IMR-90 (cell line): ENCODE measurements at regions not wholly inside any gene's neighbourhood (a gene's known extent, or its start where the extent isn't known, plus 50 kb on each side); places are given as distances from the start of the nearest gene placed in this dataset.

Experiments
- ATAC-seq: fragments of 200-7000 bp; cut with Tn5 transposase; 2 replicates; pipeline ENCODE4 v1.9.1; 2020; ENCODE audit warnings: low read depth, mild to moderate bottlenecking, moderate library complexity
- BruUV-seq: library from RNA; stranded (reverse); fragments of 400-500 nt; replicated peaks from 2 replicates; lab custom pipeline; 2021; lab: Mats Ljungman, UMichigan
- CTCF ChIA-PET: fragments of 300-600 bp; formaldehyde crosslinking; extraction: SDS; loops from one replicate; lab custom pipeline; 2021; ENCODE audit warnings: antibody characterized with exemption; lab: Yijun Ruan, JAX
- POLR2A ChIA-PET: fragments of 300-600 bp; sonication (Branson Sonifier 250); formaldehyde crosslinking; loops from one replicate; lab custom pipeline; 2022; ENCODE audit warnings: antibody characterized with exemption; ENCODE audit not compliant: unreplicated experiment; lab: Charles Lee
- DNase-seq: peaks from one replicate; pipeline ENCODE4 v3.0.0; 2013
- H2AFZ ChIP-seq: replicated peaks from 2 replicates; pipeline ENCODE3; 2013; ENCODE audit warnings: low read length, mild to moderate bottlenecking; ENCODE audit not compliant: poor library complexity
- H2AK5ac ChIP-seq: 2 replicates; pipeline ENCODE4 v1.6.1; 2013; ENCODE audit warnings: low read depth, low read length, inconsistent platforms
- H2AK9ac ChIP-seq: replicated peaks from 2 replicates; pipeline ENCODE3; 2013; ENCODE audit warnings: mild to moderate bottlenecking, low read depth, low read length, moderate library complexity; ENCODE audit not compliant: poor library complexity
- H2BK120ac ChIP-seq: 2 replicates; pipeline ENCODE4 v1.6.1; 2013; ENCODE audit warnings: low read depth, low read length, inconsistent platforms
- H2BK15ac ChIP-seq: 3 replicates; pipeline ENCODE4 v1.6.1; 2013; ENCODE audit warnings: low read depth, low read length, inconsistent platforms
- H2BK20ac ChIP-seq: 2 replicates; pipeline ENCODE4 v1.6.1; 2013; ENCODE audit warnings: low read depth, mild to moderate bottlenecking, inconsistent platforms, low read length, moderate library complexity
- H2BK5ac ChIP-seq: 2 replicates; pipeline ENCODE4 v1.6.1; 2013; ENCODE audit warnings: mild to moderate bottlenecking, low read depth, low read length, inconsistent platforms; ENCODE audit not compliant: poor library complexity, severe bottlenecking
- H3K14ac ChIP-seq: replicated peaks from 2 replicates; pipeline ENCODE4 v1.6.1; 2013; ENCODE audit warnings: low read depth, low read length, inconsistent platforms
- H3K18ac ChIP-seq: 2 replicates; pipeline ENCODE4 v1.6.1; 2013; ENCODE audit warnings: low read depth, low read length, control low read depth
- H3K23ac ChIP-seq: 2 replicates; pipeline ENCODE4 v1.6.1; 2013; ENCODE audit warnings: low read depth, low read length, inconsistent platforms
- H3K27ac ChIP-seq: 2 replicates; pipeline ENCODE4 v1.5.1; 2013; ENCODE audit warnings: mild to moderate bottlenecking, control low read depth, low read length; ENCODE audit not compliant: insufficient read depth
- H3K27me3 ChIP-seq: 2 replicates; pipeline ENCODE4 v1.6.1; 2013; ENCODE audit warnings: low read length; ENCODE audit not compliant: control insufficient read depth, insufficient read depth
- H3K36me3 ChIP-seq: 2 replicates; pipeline ENCODE4 v1.6.1; 2013; ENCODE audit warnings: low read length, mixed read lengths; ENCODE audit not compliant: control insufficient read depth, insufficient read depth
- H3K4ac ChIP-seq: 2 replicates; pipeline ENCODE4 v1.6.1; 2013; ENCODE audit warnings: low read depth, low read length, inconsistent platforms
- H3K4me1 ChIP-seq: 2 replicates; pipeline ENCODE4 v1.6.1; 2013; ENCODE audit warnings: low read length, mixed read lengths; ENCODE audit not compliant: control insufficient read depth, insufficient read depth
- H3K4me2 ChIP-seq: 2 replicates; pipeline ENCODE4 v1.6.1; 2013; ENCODE audit warnings: low read depth, mild to moderate bottlenecking, control low read depth, low read length, moderate library complexity
- H3K4me3 ChIP-seq: 2 replicates; pipeline ENCODE4 v1.5.1; 2013; ENCODE audit warnings: low read depth, mild to moderate bottlenecking, control low read depth, low read length, moderate library complexity; ENCODE audit not compliant: insufficient read depth
- H3K56ac ChIP-seq: 2 replicates; pipeline ENCODE4 v1.6.1; 2013; ENCODE audit warnings: low read length, inconsistent platforms; ENCODE audit not compliant: insufficient read depth; ENCODE audit errors: extremely low read depth
- H3K79me1 ChIP-seq, 2 experiments: 2 replicates each; pipeline ENCODE4 v1.6.1; 2013; ENCODE audit warnings: low read length in 2 of 2, inconsistent platforms in 1 of 2, low read depth in 1 of 2
- H3K9ac ChIP-seq: 2 replicates; pipeline ENCODE4 v1.6.1; 2013; ENCODE audit warnings: low read depth, low read length, control low read depth
- H3K9me1 ChIP-seq: 2 replicates; pipeline ENCODE4 v1.6.1; 2013; ENCODE audit warnings: low read length, inconsistent platforms; ENCODE audit not compliant: insufficient read depth
- H3K9me3 ChIP-seq: 2 replicates; pipeline ENCODE4 v1.6.1; 2013; ENCODE audit warnings: low read length; ENCODE audit not compliant: control insufficient read depth, insufficient read depth
- H4K20me1 ChIP-seq: 2 replicates; pipeline ENCODE4 v1.6.1; 2013; ENCODE audit warnings: low read length, inconsistent platforms; ENCODE audit not compliant: insufficient read depth
- H4K5ac ChIP-seq: 2 replicates; pipeline ENCODE4 v1.6.1; 2013; ENCODE audit warnings: mild to moderate bottlenecking, low read depth, low read length, control low read depth
- H4K8ac ChIP-seq, 2 experiments: 2 replicates each; pipeline ENCODE4 v1.6.1; 2013; ENCODE audit warnings: low read depth in 2 of 2, low read length in 2 of 2, control low read depth in 1 of 2, inconsistent platforms in 1 of 2
- H4K91ac ChIP-seq: 2 replicates; pipeline ENCODE4 v1.6.1; 2013; ENCODE audit warnings: low read depth, low read length, inconsistent platforms; ENCODE audit not compliant: insufficient read depth
- BHLHE40 ChIP-seq: fragments of 150-350 bp; IDR thresholded peaks from 2 replicates; pipeline ENCODE4 v1.6.1; 2016; ENCODE audit warnings: mild to moderate bottlenecking, low read depth, low read length
- CEBPB ChIP-seq: IDR thresholded peaks from 2 replicates; pipeline ENCODE4 v1.6.1; 2012; ENCODE audit warnings: low read depth, low read length, improper control_type of control experiment
- CHD1 ChIP-seq: IDR thresholded peaks from 2 replicates; pipeline ENCODE4 v1.6.1; 2012; ENCODE audit warnings: low read depth, low read length, improper control_type of control experiment
- CTCF ChIP-seq: conservative IDR thresholded peaks from 2 replicates; pipeline ENCODE4 v1.5.1; 2012; ENCODE audit warnings: mild to moderate bottlenecking, low read depth, low read length, improper control_type of control experiment
- FOS ChIP-seq: fragments of 150-350 bp; IDR thresholded peaks from 2 replicates; pipeline ENCODE4 v1.6.1; 2016; ENCODE audit warnings: low read depth, low read length
- MAFK ChIP-seq: IDR thresholded peaks from 2 replicates; pipeline ENCODE4 v1.6.1; 2012; ENCODE audit warnings: low read depth, low read length, improper control_type of control experiment
- MAZ ChIP-seq: IDR thresholded peaks from 2 replicates; pipeline ENCODE4 v1.6.1; 2012; ENCODE audit warnings: low read depth, mild to moderate bottlenecking, low read length, improper control_type of control experiment, moderate library complexity, borderline replicate concordance
- MXI1 ChIP-seq: IDR thresholded peaks from 2 replicates; pipeline ENCODE4 v1.6.1; 2012; ENCODE audit warnings: low read depth, mild to moderate bottlenecking, low read length, moderate library complexity, borderline replicate concordance
- NFE2L2 ChIP-seq: fragments of 150-350 bp; IDR thresholded peaks from 2 replicates; pipeline ENCODE4 v1.6.1; 2016; ENCODE audit warnings: low read depth, mild to moderate bottlenecking, low read length
- POLR2A ChIP-seq: IDR thresholded peaks from 2 replicates; pipeline ENCODE4 v1.6.1; 2012; ENCODE audit warnings: mild to moderate bottlenecking, low read depth, low read length
- RAD21 ChIP-seq: IDR thresholded peaks from 2 replicates; pipeline ENCODE4 v1.6.1; 2012; ENCODE audit warnings: low read length, improper control_type of control experiment
- RCOR1 ChIP-seq: IDR thresholded peaks from 2 replicates; pipeline ENCODE4 v1.6.1; 2012; ENCODE audit warnings: mild to moderate bottlenecking, low read length, improper control_type of control experiment; ENCODE audit not compliant: insufficient replicate concordance
- RFX5 ChIP-seq: IDR thresholded peaks from 2 replicates; pipeline ENCODE4 v1.8.0; 2012; ENCODE audit warnings: low read depth, mild to moderate bottlenecking, low read length, moderate library complexity
- SMC3 ChIP-seq: fragments of 150-350 bp; IDR thresholded peaks from 2 replicates; pipeline ENCODE4 v1.6.1; 2016; ENCODE audit warnings: low read depth, mild to moderate bottlenecking, antibody characterized with exemption, low read length, moderate library complexity
- WGBS, 2 experiments: methylation state at CpG; one replicate each; pipeline versions ENCODE4 v1.1.5 to v1.1.7; 2013; ENCODE audit warnings: missing lambda C conversion rate in 2 of 2; ENCODE audit not compliant: insufficient read length in 1 of 2; ENCODE audit errors: extremely low coverage in 2 of 2; 5-methylcytosine and 5-hydroxymethylcytosine counted together
- dilution Hi-C: fragments of 300-500 bp; cut with HindIII; formaldehyde crosslinking; loops from one replicate; pipeline ENCODE4 v1.14.3; 2018; ENCODE audit warnings: low sequenced_read_pairs; ENCODE audit not compliant: unreplicated experiment
- in situ Hi-C: fragments of 300-500 bp; cut with MboI; formaldehyde crosslinking; loops from 3 replicates; pipeline ENCODE4 v1.14.3; 2019; ENCODE audit warnings: low sequenced_read_pairs, inconsistent platforms, mixed read lengths
- intact Hi-C: fragments of 100-400 bp; cut with micrococcal nuclease; formaldehyde crosslinking; loops from 2 replicates; pipeline ENCODE4 v1.10.0; 2022
- TF ChIP-seq, protein P1 (sequence below): fragments of 150-350 bp; IDR thresholded peaks from 2 replicates; pipeline ENCODE4 v1.6.1; 2017; ENCODE audit warnings: mild to moderate bottlenecking, antibody characterized with exemption, low read length, low read depth
- TF ChIP-seq, protein P2 (sequence below): fragments of 150-350 bp; IDR thresholded peaks from 2 replicates; pipeline ENCODE4 v1.6.1; 2016; ENCODE audit warnings: low read depth, mild to moderate bottlenecking, low read length, moderate library complexity, borderline replicate concordance

DNA sequence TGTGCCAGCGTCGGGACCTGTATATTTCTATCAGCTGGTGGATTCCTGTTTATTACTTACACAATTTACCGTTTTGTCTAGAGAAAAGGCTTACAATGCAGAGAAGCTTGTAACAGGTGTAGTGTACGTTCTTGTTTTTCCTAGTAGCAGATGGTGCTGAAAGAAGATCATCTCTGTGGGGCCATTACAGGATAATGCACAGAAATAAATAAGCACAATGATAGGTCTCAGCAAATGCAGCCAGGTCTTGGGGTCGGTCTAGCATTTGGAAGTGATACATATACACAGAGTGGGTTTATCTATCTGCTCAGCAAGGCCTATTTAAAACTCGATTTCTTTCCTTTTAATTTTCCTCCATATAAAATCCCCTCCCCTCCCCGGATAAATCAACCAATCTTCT lies 180.9 kb upstream of the LCORL start:
- dilution Hi-C loops, result no loop called here
- no peaks in the 10 kb centered on the region for H4K20me1 ChIP-seq
- TF ChIP-seq RAD21 (no peak), FOS (no peak), MAZ (no peak), NFE2L2 (no peak), CHD1 (no peak), RFX5 (no peak), CTCF (no peak), MXI1 (no peak), BHLHE40 (no peak), POLR2A (no peak), SMC3 (no peak), CEBPB (no peak), RCOR1 (no peak), MAFK (no peak)
- TF ChIP-seq, protein P1, sequence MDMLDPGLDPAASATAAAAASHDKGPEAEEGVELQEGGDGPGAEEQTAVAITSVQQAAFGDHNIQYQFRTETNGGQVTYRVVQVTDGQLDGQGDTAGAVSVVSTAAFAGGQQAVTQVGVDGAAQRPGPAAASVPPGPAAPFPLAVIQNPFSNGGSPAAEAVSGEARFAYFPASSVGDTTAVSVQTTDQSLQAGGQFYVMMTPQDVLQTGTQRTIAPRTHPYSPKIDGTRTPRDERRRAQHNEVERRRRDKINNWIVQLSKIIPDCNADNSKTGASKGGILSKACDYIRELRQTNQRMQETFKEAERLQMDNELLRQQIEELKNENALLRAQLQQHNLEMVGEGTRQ, result no peak
- TF ChIP-seq, protein P2, sequence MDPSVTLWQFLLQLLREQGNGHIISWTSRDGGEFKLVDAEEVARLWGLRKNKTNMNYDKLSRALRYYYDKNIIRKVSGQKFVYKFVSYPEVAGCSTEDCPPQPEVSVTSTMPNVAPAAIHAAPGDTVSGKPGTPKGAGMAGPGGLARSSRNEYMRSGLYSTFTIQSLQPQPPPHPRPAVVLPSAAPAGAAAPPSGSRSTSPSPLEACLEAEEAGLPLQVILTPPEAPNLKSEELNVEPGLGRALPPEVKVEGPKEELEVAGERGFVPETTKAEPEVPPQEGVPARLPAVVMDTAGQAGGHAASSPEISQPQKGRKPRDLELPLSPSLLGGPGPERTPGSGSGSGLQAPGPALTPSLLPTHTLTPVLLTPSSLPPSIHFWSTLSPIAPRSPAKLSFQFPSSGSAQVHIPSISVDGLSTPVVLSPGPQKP, result no peak
- no peak overlapping the region for H2AK9ac ChIP-seq
- H3K4me2 ChIP-seq, result no peak overlapping the region
- no peaks in the 10 kb centered on the region for H3K79me1 ChIP-seq
- H4K5ac ChIP-seq, result no peak overlapping the region
- in situ Hi-C loops, result no loop called here
- no peak overlapping the region for H3K14ac ChIP-seq
- no peak overlapping the region for H3K4me3 ChIP-seq
- H3K4ac ChIP-seq, result no peak overlapping the region
- ATAC-seq (no peak), DNase-seq (no peak)
- no peak overlapping the region for H4K8ac ChIP-seq
- H3K9me3 ChIP-seq, result peaks cover 2% of the 10 kb centered on the region; the same call in 1 of the 2 replicates
- no peak overlapping the region for H2BK20ac ChIP-seq
- H3K18ac ChIP-seq, result no peak overlapping the region
- POLR2A ChIA-PET, result no interaction called here
- H3K23ac ChIP-seq, result no peak overlapping the region
- no peak overlapping the region for H2BK5ac ChIP-seq
- intact Hi-C loops, result no loop called here
- no TSS peak for BruUV-seq
- no peaks in the 10 kb centered on the region for H3K9me1 ChIP-seq
- no peak overlapping the region for H2BK15ac ChIP-seq
- H3K4me1 ChIP-seq, result no peaks in the 10 kb centered on the region
- H3K27ac ChIP-seq, result no peak overlapping the region
- H3K27me3 ChIP-seq, result no peaks in the 10 kb centered on the region
- H3K9ac ChIP-seq, result no peak overlapping the region
- no peak overlapping the region for H2AFZ ChIP-seq
- CTCF ChIA-PET, result no interaction called here
- 100% methylated on average over 2 of the region's 7 CpGs; no CpG with 5 or more reads in 1 of the 2 experiments for WGBS, 2 experiments
- H3K56ac ChIP-seq, result no peak overlapping the region
- no peaks in the 10 kb centered on the region for H3K36me3 ChIP-seq
- H4K91ac ChIP-seq, result no peak overlapping the region
- no peak overlapping the region for H2AK5ac ChIP-seq
- H2BK120ac ChIP-seq, result no peak overlapping the region
